ENCODE measurements at regions not wholly inside any gene's neighbourhood (a gene's known extent, or its start where the extent isn't known, plus 50 kb on each side); places are given as distances from the start of the nearest gene placed in this dataset.
"Not testable (repeated sequence)": the region's sequence is repeated elsewhere in the genome, so short reads cannot be mapped to it uniquely, and the experiment has no call there.

- no peak for DNase-seq (ENCODE audit: low spot score)
These were observed 246.7 kb upstream of the SDK2 start for GRCh38 chr17:73890831-73891405.

GRCh38 chr17:73895157-73895556 lies 250.9 kb upstream of the SDK2 start:
- no peak for DNase-seq (ENCODE audit: low spot score)

GRCh38 chr17:73896966-73897365 lies 252.7 kb upstream of the SDK2 start:
- DNase-seq (ENCODE audit: low spot score) = no peak

- no peak for DNase-seq (ENCODE audit: low spot score)
These were observed 255.6 kb upstream of the SDK2 start for GRCh38 chr17:73899839-73900238.

- DNase-seq (ENCODE audit: low spot score) = no peak
These were observed 256.3 kb upstream of the SDK2 start for GRCh38 chr17:73900516-73900915.

- DNase-seq (ENCODE audit: low spot score) = no peak
These were observed 257.0 kb upstream of the SDK2 start for GRCh38 chr17:73901249-73901648.

- no peak for DNase-seq (ENCODE audit: low spot score)
These were observed 257.6 kb upstream of the SDK2 start for GRCh38 chr17:73901661-73902415.

- no peak for DNase-seq (ENCODE audit: low spot score)
These were observed 258.4 kb upstream of the SDK2 start for GRCh38 chr17:73902416-73903181.

- no peak for DNase-seq (ENCODE audit: low spot score)
These were observed 262.9 kb upstream of the SDK2 start for GRCh38 chr17:73906896-73907870.

- no peak for DNase-seq (ENCODE audit: low spot score)
These were observed 264.9 kb upstream of the SDK2 start for GRCh38 chr17:73909186-73909585.

- no peak for DNase-seq (ENCODE audit: low spot score)
These were observed 266.0 kb upstream of the SDK2 start for GRCh38 chr17:73910206-73910605.

- no peak for DNase-seq (ENCODE audit: low spot score)
These were observed 266.7 kb upstream of the SDK2 start for GRCh38 chr17:73910821-73911515.

GRCh38 chr17:73911726-73912372 lies 267.6 kb upstream of the SDK2 start:
- no peak for DNase-seq (ENCODE audit: low spot score)

GRCh38 chr17:73912373-73912746 lies 268.1 kb upstream of the SDK2 start:
- DNase-seq (ENCODE audit: low spot score) = no peak

- no peak for DNase-seq (ENCODE audit: low spot score)
These were observed 270.5 kb upstream of the SDK2 start for GRCh38 chr17:73914536-73915274.

GRCh38 chr17:73919033-73919432 lies 274.8 kb upstream of the SDK2 start:
- not testable (repeated sequence) for DNase-seq (ENCODE audit: low spot score)

- DNase-seq (ENCODE audit: low spot score) = no peak
These were observed 277.1 kb upstream of the SDK2 start for GRCh38 chr17:73921306-73921705.

GRCh38 chr17:73924114-73924908 lies 279.2 kb upstream of the RPL38 start:
- DNase-seq (ENCODE audit: low spot score) = no peak

GRCh38 chr17:73924909-73925186 lies 278.6 kb upstream of the RPL38 start:
- no peak for DNase-seq (ENCODE audit: low spot score)

All from HuH-7.5 (cell line).